ENCODE measurements at regions not wholly inside any gene's neighbourhood (a gene's known extent, or its start where the extent isn't known, plus 50 kb on each side); places are given as distances from the start of the nearest gene placed in this dataset.

DNA sequence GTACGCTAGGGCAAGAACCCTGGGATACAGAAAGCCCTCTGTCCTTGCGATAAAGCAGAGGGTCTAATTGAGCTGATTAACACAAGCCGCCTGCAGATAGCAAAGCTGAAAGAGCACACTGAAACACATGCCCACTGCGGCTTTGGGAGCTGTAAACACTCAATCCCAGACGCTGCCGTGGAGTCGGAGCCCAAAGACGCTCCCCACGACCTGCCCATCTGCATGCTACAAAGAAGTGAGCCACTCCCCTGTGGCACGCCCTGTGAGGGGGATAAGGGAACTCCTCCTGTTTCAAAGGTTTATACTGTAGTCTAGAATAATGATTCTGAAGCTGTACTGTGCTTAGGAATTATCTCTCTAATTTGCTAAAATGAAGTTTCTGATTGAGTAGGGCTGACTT lies 985.6 kb upstream of the GHITM start:
- TF ChIP-seq, protein P1, sequence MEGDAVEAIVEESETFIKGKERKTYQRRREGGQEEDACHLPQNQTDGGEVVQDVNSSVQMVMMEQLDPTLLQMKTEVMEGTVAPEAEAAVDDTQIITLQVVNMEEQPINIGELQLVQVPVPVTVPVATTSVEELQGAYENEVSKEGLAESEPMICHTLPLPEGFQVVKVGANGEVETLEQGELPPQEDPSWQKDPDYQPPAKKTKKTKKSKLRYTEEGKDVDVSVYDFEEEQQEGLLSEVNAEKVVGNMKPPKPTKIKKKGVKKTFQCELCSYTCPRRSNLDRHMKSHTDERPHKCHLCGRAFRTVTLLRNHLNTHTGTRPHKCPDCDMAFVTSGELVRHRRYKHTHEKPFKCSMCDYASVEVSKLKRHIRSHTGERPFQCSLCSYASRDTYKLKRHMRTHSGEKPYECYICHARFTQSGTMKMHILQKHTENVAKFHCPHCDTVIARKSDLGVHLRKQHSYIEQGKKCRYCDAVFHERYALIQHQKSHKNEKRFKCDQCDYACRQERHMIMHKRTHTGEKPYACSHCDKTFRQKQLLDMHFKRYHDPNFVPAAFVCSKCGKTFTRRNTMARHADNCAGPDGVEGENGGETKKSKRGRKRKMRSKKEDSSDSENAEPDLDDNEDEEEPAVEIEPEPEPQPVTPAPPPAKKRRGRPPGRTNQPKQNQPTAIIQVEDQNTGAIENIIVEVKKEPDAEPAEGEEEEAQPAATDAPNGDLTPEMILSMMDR (conservative IDR thresholded peaks at IDR 0.05), result no peak
- no peak for TF ChIP-seq EZH2 (IDR thresholded peaks at IDR 0.05; ENCODE audit: low read depth)
